ENCODE measurements at regions not wholly inside any gene's neighbourhood (a gene's known extent, or its start where the extent isn't known, plus 50 kb on each side); places are given as distances from the start of the nearest gene placed in this dataset.

DNA sequence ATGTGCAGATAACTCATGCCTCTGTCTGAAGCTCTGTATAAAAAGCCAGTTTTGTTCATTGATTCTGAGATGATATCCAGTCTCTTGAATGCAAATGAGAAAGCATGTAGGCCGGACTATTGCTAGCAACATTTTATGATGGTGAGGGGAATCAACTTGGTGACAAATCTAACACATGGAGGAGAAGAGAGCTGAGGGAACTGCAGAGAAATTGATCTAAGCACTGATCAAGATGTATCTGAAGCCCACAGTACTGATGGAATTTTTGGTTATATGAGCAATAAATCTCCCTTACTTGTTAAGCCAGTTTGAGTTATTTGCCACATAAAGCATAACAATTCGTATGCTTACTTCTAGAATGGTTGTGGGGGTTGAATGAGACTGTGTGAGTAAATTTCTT, 295.6 kb upstream of the DDHD1 start:
- TF ChIP-seq, protein P1, sequence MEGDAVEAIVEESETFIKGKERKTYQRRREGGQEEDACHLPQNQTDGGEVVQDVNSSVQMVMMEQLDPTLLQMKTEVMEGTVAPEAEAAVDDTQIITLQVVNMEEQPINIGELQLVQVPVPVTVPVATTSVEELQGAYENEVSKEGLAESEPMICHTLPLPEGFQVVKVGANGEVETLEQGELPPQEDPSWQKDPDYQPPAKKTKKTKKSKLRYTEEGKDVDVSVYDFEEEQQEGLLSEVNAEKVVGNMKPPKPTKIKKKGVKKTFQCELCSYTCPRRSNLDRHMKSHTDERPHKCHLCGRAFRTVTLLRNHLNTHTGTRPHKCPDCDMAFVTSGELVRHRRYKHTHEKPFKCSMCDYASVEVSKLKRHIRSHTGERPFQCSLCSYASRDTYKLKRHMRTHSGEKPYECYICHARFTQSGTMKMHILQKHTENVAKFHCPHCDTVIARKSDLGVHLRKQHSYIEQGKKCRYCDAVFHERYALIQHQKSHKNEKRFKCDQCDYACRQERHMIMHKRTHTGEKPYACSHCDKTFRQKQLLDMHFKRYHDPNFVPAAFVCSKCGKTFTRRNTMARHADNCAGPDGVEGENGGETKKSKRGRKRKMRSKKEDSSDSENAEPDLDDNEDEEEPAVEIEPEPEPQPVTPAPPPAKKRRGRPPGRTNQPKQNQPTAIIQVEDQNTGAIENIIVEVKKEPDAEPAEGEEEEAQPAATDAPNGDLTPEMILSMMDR (IDR thresholded peaks at IDR 0.05; ENCODE audit: insufficient read depth, low read length): no peak
- no peak for TF ChIP-seq SPI1 (IDR thresholded peaks at IDR 0.05; ENCODE audit: borderline replicate concordance, low read depth)

All from HL-60 (cell line).